ENCODE measurements at regions not wholly inside any gene's neighbourhood (a gene's known extent, or its start where the extent isn't known, plus 50 kb on each side); places are given as distances from the start of the nearest gene placed in this dataset.
"Not testable (repeated sequence)": the region's sequence is repeated elsewhere in the genome, so short reads cannot be mapped to it uniquely, and the experiment has no call there.

DNA sequence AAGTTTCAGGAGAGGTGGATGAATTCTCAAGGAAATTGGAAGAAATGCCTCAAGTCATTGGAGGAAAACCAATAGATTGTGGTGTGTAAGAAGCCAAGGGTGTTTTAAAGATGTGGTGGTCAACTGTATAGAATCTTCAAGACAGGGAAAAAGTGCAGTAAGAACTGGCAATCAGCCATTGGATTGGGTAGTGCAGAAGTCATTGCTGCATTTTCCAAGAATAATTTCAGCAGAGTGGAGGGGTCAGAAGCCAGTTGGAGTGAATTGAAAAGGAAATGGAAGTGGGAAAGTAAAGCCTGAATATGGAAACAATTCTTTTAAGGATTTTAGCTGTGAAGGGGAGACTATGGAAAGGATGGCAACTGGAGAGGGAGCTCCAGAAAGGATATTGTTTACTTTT, 128.2 kb upstream of the TMEM170B start:
- DNase-seq (ENCODE audit: low read depth), result no peak

DNA sequence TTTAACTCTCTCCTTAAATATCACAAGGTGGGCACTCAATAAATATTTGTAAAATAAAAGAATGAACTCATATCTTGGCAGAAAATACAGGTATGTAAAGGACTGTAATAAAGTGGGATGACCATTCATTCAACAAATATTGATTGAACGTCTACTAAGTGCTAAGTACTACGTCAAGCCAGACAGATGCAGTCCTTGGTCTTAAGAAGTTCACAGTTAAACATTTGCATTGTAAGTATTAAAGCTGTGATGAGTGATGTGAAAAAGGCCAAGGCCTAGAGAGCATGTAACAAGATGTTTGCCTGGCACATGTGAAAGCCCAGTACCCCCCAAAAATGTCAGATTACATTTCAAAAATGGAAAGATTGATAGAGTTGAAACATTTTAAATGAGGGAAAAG, 130.1 kb upstream of the TMEM170B start:
- no peak for DNase-seq (ENCODE audit: low read depth)

DNA sequence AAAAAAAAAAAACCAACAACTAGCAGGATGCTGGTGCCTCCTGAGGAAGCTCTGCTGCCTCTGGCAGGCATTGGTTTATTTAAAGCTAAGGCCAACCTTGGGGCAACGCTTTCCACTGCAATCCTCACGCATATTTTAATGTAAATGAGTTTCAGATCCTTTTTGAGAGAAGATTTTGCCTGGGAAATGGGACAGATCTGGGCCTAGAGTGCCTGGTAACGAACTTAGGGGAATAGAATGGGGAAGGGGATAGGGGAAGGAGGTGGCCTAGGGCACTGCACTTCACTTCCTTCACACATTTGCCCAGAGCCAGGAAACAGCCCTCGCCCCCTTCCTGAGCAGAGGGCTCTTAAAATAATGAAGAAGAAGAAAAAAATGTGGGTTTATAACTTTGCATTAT, 132.7 kb upstream of the TMEM170B start:
- no peak for DNase-seq (ENCODE audit: low read depth)

DNA sequence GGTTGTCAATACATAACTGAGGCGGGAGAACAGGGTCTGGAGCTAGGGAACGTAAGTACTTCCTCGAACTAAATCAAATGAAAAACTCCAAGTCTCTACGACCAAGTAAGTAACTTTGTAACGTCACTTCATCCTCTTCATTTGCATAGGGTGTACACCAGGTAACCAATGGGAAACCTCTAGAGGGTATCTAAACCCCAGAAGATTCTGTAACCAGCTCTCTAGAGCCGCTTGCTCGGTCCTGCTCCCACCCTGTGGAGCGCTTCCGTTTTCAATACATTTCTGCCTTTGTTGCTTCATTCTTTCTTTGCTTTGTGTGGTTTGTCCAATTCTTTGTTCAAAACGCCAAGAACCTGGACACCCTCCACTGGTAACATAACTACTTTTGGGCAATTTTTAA, 133.5 kb upstream of the TMEM170B start:
- no peak for DNase-seq (ENCODE audit: low read depth)

DNA sequence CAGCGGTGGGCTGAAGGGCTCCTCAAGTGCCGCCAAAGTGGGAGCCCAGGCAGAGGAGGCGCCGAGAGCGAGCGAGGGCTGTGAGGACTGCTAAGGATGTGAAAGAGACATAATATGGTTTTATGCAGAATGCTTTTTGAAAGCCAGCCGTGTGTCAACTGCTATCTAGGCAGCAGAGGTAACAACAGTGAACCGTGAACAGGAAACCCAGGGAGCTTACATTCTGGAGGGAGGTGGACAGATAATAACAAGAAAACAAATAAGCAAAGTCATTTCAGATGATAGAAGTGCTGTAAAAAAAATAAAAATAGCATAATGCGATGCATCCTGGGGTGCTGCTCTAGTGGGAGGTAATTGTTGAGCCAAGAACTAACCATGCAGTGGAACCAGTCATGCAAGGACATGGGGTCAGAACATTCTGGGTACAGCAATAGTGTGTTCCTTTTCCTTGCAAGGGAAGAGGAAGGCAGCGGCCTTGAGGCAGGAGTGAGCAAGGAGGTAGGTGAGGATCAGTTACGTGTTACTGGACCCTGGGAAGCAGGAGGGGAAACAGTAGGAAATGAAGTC, 134.4 kb upstream of the TMEM170B start:
- DNase-seq (ENCODE audit: low read depth), result no peak

DNA sequence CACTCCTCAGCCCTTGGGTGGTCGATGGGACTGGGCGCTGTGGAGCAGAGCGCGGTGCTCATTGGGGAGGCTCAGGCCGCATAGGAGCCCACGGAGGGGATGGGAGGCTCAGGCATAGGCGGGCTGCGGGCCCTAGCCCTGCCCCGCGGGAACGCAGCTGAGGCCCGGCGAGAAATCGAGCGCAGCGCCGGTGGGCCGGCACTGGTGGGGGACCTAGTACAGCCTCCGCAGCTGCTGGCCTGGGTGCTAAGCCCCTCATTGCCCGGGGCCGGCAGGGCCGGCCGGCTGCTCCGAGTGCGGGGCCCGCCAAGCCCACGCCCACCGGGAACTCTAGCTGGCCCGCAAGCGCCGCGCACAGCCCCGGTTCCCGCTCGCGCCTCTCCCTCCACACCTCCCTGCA, 135.0 kb upstream of the TMEM170B start:
- not testable (repeated sequence) for DNase-seq (ENCODE audit: low read depth)

GRCh38 chr6:11401954-11402353, 135.6 kb upstream of the TMEM170B start:
- DNase-seq (ENCODE audit: low read depth), result not testable (repeated sequence)

- DNase-seq (ENCODE audit: low read depth), result no peak
Measured at GRCh38 chr6:11398451-11399326, 138.9 kb upstream of the TMEM170B start.

DNA sequence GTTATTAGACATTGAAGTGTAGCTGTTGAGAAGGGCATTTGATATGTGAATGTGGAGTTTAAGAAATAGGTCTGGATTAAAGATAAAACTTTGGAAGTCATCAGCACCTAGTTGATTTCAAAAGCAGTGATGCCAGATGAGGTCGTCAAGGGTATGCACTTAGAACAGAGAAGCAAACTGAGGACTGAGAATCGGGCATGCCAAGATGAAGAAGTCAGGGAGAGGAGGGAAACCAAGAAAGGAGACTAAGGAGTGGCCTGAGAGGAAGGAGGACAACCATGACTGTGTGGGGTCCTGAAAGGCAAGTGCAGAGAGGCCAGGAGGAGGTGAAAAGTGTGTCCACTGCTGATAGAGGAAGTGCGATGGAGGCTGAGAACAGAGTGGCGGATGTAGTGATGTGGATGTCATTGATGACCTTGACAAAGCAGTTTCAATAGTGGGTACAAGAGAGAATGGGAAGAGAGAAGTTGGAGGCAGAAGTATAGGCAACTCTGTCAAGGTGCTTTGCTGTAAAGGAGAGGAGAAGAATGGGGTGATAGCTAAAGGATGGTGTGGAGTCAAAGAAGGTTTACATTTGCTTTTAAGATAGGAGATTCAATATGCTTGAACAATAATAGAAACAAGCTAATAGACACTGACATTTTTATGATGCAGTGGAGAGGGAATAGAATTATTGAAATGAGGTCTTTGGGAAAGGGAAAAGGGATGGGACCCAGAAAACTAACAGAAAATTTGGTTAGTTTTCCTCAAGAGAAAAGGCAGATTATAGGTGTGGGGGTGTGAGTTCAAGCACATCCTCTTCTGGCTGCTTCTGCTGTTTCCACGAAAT, 139.7 kb upstream of the TMEM170B start:
- DNase-seq (ENCODE audit: low read depth), result no peak

DNA sequence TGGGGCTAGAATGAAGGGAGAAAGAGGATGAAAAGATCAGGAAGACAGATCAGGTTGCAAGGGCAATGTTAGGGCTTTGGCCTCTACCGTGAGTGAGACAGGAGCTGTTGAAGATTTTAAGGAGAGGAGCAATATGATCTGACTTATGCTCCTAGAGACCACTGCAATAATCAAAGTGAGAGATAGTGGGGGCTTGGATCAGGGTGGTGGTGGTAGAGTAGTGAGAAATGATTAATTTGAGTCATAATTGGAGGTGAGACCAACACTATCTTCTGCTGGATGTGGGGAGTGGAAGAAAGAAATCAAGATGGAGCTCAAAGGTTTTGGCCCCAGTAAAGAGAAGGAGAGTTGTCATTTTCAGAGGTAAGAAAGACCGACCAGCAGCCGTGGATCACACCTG, 140.7 kb upstream of the TMEM170B start:
- DNase-seq (ENCODE audit: low read depth), result no peak

- peak; percentile 76 for DNase-seq (ENCODE audit: low read depth)
Measured at GRCh38 chr6:11393713-11394627, 143.6 kb upstream of the TMEM170B start.

DNA sequence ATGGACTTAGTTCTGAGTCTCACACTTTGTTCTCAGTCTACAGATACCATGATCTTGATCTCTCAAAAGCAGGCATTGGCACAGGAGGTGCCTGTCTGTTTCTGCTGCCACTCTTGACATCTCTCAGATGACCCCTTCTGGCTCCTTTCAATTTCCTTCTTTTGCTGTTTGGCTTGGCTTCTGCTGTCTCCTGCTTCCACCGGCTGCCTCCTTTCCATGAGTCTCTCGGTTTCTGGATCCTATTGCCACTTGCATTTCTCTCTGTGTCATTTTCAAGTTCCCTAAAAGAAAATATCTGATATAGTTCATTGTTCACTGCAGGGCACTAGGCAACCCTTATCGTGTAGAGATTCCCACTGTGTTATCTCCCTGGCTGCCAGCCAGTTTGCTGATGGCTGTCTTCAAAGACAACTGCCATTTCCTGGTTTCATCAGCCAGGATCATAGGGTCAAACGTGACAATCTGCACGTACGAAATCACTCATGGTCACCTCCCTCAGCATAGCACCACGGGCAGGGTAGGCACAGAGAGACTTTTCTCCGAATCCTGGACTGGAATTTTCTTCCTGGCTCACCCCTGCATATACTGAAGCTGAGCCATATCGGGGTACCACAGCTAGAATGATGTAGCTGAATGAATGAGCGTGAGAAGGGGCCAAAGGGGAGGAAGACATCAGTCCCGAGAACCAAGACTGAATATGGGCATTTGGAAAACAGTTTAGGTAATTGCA, 144.6 kb upstream of the TMEM170B start:
- DNase-seq (ENCODE audit: low read depth), result no peak

GRCh38 chr6:11391934-11392777, 145.4 kb upstream of the TMEM170B start:
- DNase-seq (ENCODE audit: low read depth), result no peak

GRCh38 chr6:11389977-11390376, 147.6 kb upstream of the TMEM170B start:
- DNase-seq (ENCODE audit: low read depth), result peak; percentile 63

GRCh38 chr6:11388983-11389944, 148.3 kb upstream of the TMEM170B start:
- no peak for DNase-seq (ENCODE audit: low read depth)

GRCh38 chr6:11387707-11388430, 149.7 kb upstream of the TMEM170B start:
- no peak for DNase-seq (ENCODE audit: low read depth)

DNA sequence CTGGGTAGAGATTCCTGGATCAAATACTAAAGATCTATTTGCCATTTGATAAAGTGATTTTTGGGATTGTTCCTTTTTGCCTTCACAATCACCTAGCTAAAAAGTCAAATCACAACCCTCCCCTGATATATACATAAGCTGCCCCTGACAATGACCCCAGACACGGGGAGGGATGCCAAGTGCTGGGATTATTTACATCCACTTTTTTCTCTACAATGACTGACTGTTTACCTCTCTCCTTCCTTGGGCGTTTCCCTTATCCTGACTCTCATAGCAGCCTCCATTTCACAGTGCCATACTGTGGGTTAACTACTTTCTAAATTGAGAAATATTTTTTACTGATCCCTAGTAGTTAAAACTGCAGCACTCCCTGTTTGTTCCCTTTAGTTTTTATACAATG, 150.8 kb upstream of the TMEM170B start:
- no peak for DNase-seq (ENCODE audit: low read depth)

- DNase-seq (ENCODE audit: low read depth), result no peak
Measured at GRCh38 chr6:11386323-11386722, 151.2 kb upstream of the TMEM170B start.
